GM21723 (cell line): ENCODE measurements at regions not wholly inside any gene's neighbourhood (a gene's known extent, or its start where the extent isn't known, plus 50 kb on each side); places are given as distances from the start of the nearest gene placed in this dataset.
"Not testable (repeated sequence)": the region's sequence is repeated elsewhere in the genome, so short reads cannot be mapped to it uniquely, and the experiment has no call there.

Experiments
- ATAC-seq: cut with Tn5 transposase; IDR thresholded peaks from one replicate; pipeline ENCODE4 v1.9.1; 2021; ENCODE audit warnings: mild to moderate bottlenecking, moderate library complexity; ENCODE audit not compliant: unreplicated experiment

- no peak for ATAC-seq
Observed at GRCh38 chr7:91559947-91560346, 295.7 kb downstream of the FZD1 start.

- no peak for ATAC-seq
Observed at GRCh38 chr7:91564101-91564500, 299.9 kb downstream of the FZD1 start.

- no peak for ATAC-seq
Observed at GRCh38 chr7:91564541-91564940, 300.3 kb downstream of the FZD1 start.

- no peak for ATAC-seq
Observed at GRCh38 chr7:91565499-91566401, 301.5 kb downstream of the FZD1 start.

- no peak for ATAC-seq
Observed at GRCh38 chr7:91566402-91566732, 302.1 kb downstream of the FZD1 start.

GRCh38 chr7:91567081-91568012 lies 303.1 kb downstream of the FZD1 start:
- ATAC-seq = no peak

- ATAC-seq = no peak
Observed at GRCh38 chr7:91568138-91568537, 303.9 kb downstream of the FZD1 start.

- no peak for ATAC-seq
Observed at GRCh38 chr7:91569728-91570457, 305.7 kb downstream of the FZD1 start.

GRCh38 chr7:91570560-91570959 lies 306.3 kb downstream of the FZD1 start:
- no peak for ATAC-seq

- ATAC-seq = no peak
Observed at GRCh38 chr7:91571601-91572000, 307.4 kb downstream of the FZD1 start.

- no peak for ATAC-seq
Observed at GRCh38 chr7:91573405-91573804, 307.1 kb downstream of the MTERF1 start.

GRCh38 chr7:91576459-91576858 lies 304.0 kb downstream of the MTERF1 start:
- not testable (repeated sequence) for ATAC-seq

- no peak for ATAC-seq
Observed at GRCh38 chr7:91579837-91580236, 300.7 kb downstream of the MTERF1 start.

- ATAC-seq = no peak
Observed at GRCh38 chr7:91582799-91583477, 297.6 kb downstream of the MTERF1 start.

GRCh38 chr7:91596287-91596686 lies 284.2 kb downstream of the MTERF1 start:
- ATAC-seq = no peak

GRCh38 chr7:91598791-91599190 lies 281.7 kb downstream of the MTERF1 start:
- no peak for ATAC-seq

GRCh38 chr7:91600112-91600511 lies 280.4 kb downstream of the MTERF1 start:
- ATAC-seq = no peak

- ATAC-seq = no peak
Observed at GRCh38 chr7:91603707-91604106, 276.8 kb downstream of the MTERF1 start.

- no peak for ATAC-seq
Observed at GRCh38 chr7:91608606-91609005, 271.9 kb downstream of the MTERF1 start.

GRCh38 chr7:91609525-91609924 lies 271.0 kb downstream of the MTERF1 start:
- ATAC-seq = no peak

- ATAC-seq = no peak
Observed at GRCh38 chr7:91614431-91614830, 266.1 kb downstream of the MTERF1 start.
